Glutamatergic neuron (in vitro differentiated cells): ENCODE measurements at regions not wholly inside any gene's neighbourhood (a gene's known extent, or its start where the extent isn't known, plus 50 kb on each side); places are given as distances from the start of the nearest gene placed in this dataset.

Source experiments
- DNase-seq: peaks from one replicate; pipeline ENCODE4 v3.0.0; 2022
- H3K27ac Mint-ChIP-seq: one replicate; pipeline ENCODE4 v1.8.0; 2020; ENCODE audit warnings: mild to moderate bottlenecking, mixed read lengths, inconsistent platforms; ENCODE audit not compliant: unreplicated experiment
- H3K27me3 Mint-ChIP-seq: one replicate; pipeline ENCODE4 v1.8.0; 2020; ENCODE audit warnings: mild to moderate bottlenecking, moderate library complexity, mixed read lengths, inconsistent platforms; ENCODE audit not compliant: unreplicated experiment
- H3K36me3 Mint-ChIP-seq: one replicate; pipeline ENCODE4 v1.8.0; 2020; ENCODE audit warnings: mild to moderate bottlenecking, mixed read lengths, inconsistent platforms; ENCODE audit not compliant: unreplicated experiment
- H3K4me1 Mint-ChIP-seq: one replicate; pipeline ENCODE4 v1.8.0; 2020; ENCODE audit warnings: mild to moderate bottlenecking, low read depth, mixed read lengths, inconsistent platforms; ENCODE audit not compliant: unreplicated experiment
- H3K4me3 Mint-ChIP-seq: one replicate; pipeline ENCODE4 v1.8.0; 2020; ENCODE audit warnings: mild to moderate bottlenecking, mixed read lengths, inconsistent platforms; ENCODE audit not compliant: unreplicated experiment
- H3K9me3 Mint-ChIP-seq: one replicate; pipeline ENCODE4 v1.8.0; 2020; ENCODE audit warnings: mild to moderate bottlenecking, moderate library complexity, mixed read lengths, inconsistent platforms; ENCODE audit not compliant: unreplicated experiment
- TF ChIP-seq, protein P1 (sequence below): fragments of 200-600 bp; sonication (generic); IDR thresholded peaks from one replicate; pipeline ENCODE4 v1.5.0; 2021; ENCODE audit not compliant: partially characterized antibody, unreplicated experiment

DNA sequence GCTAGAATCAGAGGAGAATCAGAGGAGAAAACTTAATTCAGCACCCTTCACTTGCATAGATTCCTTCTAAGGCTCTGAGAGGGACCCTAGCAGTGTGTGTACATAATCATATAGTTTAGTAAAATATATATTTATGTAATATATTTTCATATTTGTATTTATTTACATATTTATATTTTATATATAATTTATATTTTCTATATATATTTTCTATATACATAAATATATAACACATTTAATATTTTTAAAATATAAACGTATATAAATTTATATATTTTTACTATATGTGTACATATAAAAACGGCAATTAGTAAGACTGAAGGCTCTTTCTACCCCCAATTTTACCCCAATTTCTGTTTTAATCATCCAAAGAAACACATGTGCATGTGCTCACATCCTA, 80.3 kb downstream of the NXPE2 start:
- Mint-ChIP-seq H3K27ac (no peak overlapping the region), H3K4me1 (peaks cover 7% of the 10 kb centered on the region), H3K36me3 (no peaks in the 10 kb centered on the region), H3K9me3 (peaks cover 2% of the 10 kb centered on the region), H3K4me3 (no peak overlapping the region), H3K27me3 (peaks cover 2% of the 10 kb centered on the region)
- DNase-seq, result no peak
- TF ChIP-seq, protein P1, sequence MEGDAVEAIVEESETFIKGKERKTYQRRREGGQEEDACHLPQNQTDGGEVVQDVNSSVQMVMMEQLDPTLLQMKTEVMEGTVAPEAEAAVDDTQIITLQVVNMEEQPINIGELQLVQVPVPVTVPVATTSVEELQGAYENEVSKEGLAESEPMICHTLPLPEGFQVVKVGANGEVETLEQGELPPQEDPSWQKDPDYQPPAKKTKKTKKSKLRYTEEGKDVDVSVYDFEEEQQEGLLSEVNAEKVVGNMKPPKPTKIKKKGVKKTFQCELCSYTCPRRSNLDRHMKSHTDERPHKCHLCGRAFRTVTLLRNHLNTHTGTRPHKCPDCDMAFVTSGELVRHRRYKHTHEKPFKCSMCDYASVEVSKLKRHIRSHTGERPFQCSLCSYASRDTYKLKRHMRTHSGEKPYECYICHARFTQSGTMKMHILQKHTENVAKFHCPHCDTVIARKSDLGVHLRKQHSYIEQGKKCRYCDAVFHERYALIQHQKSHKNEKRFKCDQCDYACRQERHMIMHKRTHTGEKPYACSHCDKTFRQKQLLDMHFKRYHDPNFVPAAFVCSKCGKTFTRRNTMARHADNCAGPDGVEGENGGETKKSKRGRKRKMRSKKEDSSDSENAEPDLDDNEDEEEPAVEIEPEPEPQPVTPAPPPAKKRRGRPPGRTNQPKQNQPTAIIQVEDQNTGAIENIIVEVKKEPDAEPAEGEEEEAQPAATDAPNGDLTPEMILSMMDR, result no peak

DNA sequence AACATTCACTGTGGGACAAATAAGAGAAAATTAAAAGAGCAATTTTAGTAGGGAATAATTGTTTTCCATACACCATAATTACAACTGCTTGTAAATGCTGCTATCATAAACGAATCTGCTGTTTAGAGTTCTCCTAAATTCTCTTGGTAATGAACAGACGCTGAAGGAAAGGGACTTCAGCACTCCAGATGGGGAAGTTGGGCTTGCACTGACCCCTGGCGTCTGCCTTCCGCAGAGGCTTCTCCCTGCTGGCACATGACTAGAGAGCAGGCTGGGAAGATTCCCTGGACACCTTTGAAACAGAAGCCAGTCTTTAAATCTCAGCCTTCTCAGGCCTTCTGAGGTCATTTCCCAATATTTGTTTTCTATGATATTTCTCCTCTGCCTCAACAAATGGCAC, 84.1 kb downstream of the NXPE2 start:
- Mint-ChIP-seq H3K27me3 (peaks cover 2% of the 10 kb centered on the region), H3K27ac (no peak overlapping the region), H3K9me3 (peaks cover 2% of the 10 kb centered on the region), H3K4me3 (no peak overlapping the region), H3K4me1 (peaks cover 7% of the 10 kb centered on the region), H3K36me3 (no peaks in the 10 kb centered on the region)
- TF ChIP-seq, protein P1, result peak; percentile 67
- DNase-seq, result peak; percentile 80

DNA sequence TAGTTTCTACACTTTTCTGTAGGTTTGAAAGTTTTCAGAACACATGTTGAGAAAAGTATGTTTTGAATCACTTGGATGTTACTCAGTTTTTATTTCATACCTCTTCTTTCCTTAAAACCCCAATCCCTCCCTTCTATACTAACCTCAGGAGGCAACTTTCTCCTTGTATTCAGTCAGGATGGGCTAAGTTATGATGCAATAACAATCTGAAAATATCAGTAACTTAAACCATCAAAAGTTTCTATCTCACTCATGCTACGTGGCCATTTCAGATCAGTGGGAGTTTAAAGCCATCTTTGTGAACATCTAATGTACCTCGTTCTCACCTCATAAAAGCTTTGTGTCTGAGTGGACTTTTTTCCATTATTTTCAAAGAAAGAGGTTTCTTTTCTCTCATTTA, 86.2 kb downstream of the NXPE2 start:
- H3K4me3 Mint-ChIP-seq, result no peak overlapping the region
- no peak for DNase-seq
- H3K4me1 Mint-ChIP-seq, result peaks cover 7% of the 10 kb centered on the region
- no peak overlapping the region for H3K27ac Mint-ChIP-seq
- no peaks in the 10 kb centered on the region for H3K9me3 Mint-ChIP-seq
- H3K27me3 Mint-ChIP-seq, result peaks cover 2% of the 10 kb centered on the region
- TF ChIP-seq, protein P1, result no peak
- H3K36me3 Mint-ChIP-seq, result no peaks in the 10 kb centered on the region

GRCh38 chr11:114771172-114771571, 92.8 kb downstream of the NXPE2 start:
- no peak for DNase-seq
- Mint-ChIP-seq H3K4me1 (peaks cover 24% of the 10 kb centered on the region), H3K27ac (no peak overlapping the region), H3K9me3 (peaks cover 5% of the 10 kb centered on the region), H3K36me3 (no peaks in the 10 kb centered on the region), H3K4me3 (no peak overlapping the region), H3K27me3 (peaks cover 7% of the 10 kb centered on the region)
- TF ChIP-seq, protein P1, result no peak

DNA sequence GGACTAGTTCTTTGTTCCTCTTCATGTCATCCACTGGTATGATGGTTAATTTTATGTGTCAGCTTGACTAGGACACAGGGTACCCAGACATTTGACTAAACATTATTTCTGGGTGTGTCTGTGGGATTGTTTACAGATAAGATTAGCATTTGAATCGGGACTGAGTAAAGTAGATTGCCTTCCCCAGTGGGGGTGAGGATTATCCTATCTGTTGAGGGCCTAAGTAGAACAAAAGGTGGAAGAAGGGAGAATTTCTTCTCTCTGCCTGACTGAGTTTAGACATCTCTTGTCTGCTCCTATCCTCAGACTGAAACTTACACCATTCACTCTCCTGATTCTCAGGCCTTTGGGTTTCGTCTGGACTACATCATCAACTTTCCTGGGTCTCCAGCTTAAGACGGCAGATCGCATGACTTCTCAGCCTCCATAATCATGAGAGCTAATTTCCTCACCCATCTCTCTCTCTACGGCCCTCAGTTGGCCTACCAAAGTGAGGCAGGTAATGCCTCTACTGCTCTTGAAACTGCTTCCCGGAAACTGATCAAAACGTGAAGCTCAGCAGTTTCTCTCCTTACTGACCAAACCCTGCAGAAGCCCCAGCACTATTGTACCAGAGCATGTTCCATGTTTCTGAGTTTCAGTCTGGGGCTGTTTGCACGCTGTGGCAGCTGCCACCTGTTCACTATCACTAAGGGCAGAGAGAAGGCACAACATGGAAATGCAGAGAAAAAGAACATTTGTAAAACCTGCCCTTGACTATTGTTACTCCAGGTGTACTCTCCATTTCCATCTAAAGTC, 95.4 kb downstream of the NXPE2 start:
- Mint-ChIP-seq H3K4me3 (peak overlapping the region; percentile 36), H3K4me1 (peaks cover 34% of the 10 kb centered on the region), H3K36me3 (no peaks in the 10 kb centered on the region), H3K27me3 (peaks cover 7% of the 10 kb centered on the region), H3K9me3 (peaks cover 9% of the 10 kb centered on the region), H3K27ac (peak overlapping the region; percentile 11)
- no peak for DNase-seq
- TF ChIP-seq, protein P1, result no peak
